Fibroblast of the aortic adventitia (primary cell): ENCODE measurements at regions not wholly inside any gene's neighbourhood (a gene's known extent, or its start where the extent isn't known, plus 50 kb on each side); places are given as distances from the start of the nearest gene placed in this dataset.

Source experiments
- DNase-seq: peaks from one replicate; pipeline ENCODE4 v3.0.0-alpha.2; 2010; ENCODE audit warnings: low read depth
- H3K4me3 ChIP-seq: 2 replicates; pipeline ENCODE4 v1.5.1; 2011; ENCODE audit warnings: low read depth, mild to moderate bottlenecking, control low read depth, low read length, moderate library complexity
- TF ChIP-seq, protein P1 (sequence below): IDR thresholded peaks from 2 replicates; pipeline ENCODE4 v1.5.1; 2011; ENCODE audit warnings: mild to moderate bottlenecking, low read length, control low read depth, inconsistent platforms; ENCODE audit not compliant: insufficient read depth

DNA sequence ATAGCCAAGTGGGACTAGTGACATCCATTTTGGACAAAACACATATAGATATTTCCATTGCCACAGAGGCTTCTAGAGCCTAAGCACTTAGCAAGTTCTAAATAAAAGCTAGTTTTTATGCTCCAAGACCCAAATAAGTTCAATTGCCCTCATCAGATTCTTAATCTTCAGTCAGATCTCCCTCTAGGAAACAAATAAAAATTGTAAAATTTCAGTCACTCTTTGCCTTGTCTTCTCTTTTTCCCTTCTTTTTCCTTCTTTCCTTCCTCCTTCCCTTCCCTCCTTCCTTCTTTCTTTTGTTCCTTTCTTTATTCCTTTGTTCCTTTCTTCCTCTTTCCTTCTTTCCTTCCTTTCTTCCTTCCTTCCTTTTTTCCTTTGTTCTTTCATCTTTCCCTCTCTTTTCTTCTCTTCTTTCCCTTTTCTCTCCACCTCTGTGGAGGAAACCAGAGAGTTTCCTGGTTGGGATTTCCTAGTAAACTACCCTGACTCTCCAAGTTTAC is 68.8 kb upstream of the GADL1 start:
- TF ChIP-seq, protein P1, sequence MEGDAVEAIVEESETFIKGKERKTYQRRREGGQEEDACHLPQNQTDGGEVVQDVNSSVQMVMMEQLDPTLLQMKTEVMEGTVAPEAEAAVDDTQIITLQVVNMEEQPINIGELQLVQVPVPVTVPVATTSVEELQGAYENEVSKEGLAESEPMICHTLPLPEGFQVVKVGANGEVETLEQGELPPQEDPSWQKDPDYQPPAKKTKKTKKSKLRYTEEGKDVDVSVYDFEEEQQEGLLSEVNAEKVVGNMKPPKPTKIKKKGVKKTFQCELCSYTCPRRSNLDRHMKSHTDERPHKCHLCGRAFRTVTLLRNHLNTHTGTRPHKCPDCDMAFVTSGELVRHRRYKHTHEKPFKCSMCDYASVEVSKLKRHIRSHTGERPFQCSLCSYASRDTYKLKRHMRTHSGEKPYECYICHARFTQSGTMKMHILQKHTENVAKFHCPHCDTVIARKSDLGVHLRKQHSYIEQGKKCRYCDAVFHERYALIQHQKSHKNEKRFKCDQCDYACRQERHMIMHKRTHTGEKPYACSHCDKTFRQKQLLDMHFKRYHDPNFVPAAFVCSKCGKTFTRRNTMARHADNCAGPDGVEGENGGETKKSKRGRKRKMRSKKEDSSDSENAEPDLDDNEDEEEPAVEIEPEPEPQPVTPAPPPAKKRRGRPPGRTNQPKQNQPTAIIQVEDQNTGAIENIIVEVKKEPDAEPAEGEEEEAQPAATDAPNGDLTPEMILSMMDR = no peak
- no peak for DNase-seq
- no peak overlapping the region for H3K4me3 ChIP-seq

DNA sequence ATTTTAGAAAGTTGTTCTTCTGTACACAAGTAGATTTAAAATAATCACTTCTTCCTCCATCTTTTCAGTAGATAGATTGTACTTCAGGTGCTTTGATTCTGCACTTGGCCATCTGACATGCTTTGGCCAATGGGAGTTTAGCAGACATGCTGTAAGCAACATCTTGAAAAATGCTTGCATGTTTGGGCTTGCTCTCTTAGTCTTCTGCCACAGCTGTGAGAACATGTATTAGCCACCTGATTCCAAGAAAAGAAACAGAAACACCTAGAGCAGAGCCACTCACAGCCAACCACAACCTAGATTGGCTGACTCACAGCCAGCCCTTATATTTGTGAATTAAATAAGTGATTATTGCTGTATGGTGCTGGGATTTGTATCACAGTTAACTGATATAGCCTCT is 70.2 kb upstream of the GADL1 start:
- no peak overlapping the region for H3K4me3 ChIP-seq
- TF ChIP-seq, protein P1 = no peak
- DNase-seq = no peak

DNA sequence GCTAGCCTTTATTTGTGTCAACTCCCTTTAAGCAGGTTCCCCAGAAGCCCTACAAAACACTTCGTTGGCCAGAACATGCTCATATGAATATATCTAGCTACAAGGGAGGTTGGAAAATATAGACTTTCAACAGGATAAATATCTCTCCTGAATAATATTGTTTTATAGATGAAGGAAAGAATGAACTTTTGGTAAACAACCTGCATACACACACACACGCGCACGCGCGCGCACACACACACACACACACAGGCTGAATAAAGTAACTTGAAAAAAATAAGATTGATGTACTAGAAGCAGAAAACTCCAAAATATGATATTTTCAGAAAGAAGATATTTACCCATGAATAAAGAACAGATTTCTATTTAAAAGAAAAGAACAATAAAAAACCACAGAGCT is 72.4 kb upstream of the GADL1 start:
- no peak overlapping the region for H3K4me3 ChIP-seq
- no peak for DNase-seq
- TF ChIP-seq, protein P1 = no peak

DNA sequence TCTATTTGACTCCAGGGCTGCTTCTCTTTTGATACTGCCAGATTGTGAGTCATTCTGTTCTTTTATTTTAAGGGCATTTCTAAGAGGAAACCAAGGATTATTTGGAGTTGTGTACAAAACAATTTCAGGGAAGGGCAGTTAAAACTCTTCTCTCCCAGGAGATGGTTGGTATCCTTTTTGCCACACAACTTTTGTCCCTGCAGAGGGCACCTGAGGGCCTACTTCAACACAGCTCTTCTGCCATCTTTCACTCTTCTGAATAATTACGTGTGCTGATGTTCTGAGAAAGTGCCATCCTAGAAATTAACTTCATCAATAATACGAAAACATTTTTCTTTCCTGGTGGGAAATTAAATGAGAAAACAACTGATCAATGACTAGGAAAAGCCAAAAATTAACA is 75.7 kb upstream of the GADL1 start:
- DNase-seq = peak; percentile 11
- H3K4me3 ChIP-seq = no peak overlapping the region
- TF ChIP-seq, protein P1 = peak; percentile 20

DNA sequence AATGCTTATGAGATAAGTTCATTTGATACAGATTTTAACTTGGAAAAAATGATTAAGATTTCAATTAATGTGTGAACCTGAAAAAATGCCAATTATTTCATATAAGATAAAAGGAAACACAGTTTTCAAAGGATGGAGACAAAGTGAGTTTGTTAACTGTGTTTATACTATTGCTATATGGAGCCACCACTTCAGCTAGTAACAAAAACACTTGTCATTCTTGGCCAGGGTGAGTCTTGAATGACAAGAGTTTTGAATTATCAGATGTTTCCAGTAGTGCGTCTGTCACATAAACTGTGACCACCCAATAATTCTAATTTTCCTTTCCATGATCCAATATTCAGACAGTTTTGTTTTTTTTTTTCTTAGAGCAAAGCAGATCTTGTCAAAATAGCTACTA is 78.0 kb upstream of the GADL1 start:
- TF ChIP-seq, protein P1 = no peak

DNA sequence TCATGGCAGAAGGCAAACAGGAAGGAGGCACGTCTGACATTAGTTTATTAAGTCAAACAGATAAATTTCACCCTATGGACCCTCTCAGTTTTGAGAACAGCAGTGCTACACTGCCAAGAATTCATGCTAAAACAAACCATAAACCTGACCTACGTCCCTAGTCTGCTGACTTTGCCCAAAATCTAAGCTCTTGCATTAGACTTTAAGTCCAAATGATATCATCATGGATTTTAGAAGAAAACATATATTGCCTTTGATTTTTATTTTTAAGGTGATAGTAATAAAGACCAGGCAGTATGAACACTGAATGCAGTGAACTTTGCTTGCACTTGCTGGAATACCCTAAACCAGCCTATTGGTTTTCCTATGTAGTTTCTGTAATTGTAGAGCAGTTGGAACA is 79.6 kb upstream of the GADL1 start:
- TF ChIP-seq, protein P1 = no peak
- no peak overlapping the region for H3K4me3 ChIP-seq
- DNase-seq = no peak

More for the DNA sequence above, 78.0 kb upstream of the GADL1 start:
- H3K4me3 ChIP-seq = no peak overlapping the region
- DNase-seq = no peak

DNA sequence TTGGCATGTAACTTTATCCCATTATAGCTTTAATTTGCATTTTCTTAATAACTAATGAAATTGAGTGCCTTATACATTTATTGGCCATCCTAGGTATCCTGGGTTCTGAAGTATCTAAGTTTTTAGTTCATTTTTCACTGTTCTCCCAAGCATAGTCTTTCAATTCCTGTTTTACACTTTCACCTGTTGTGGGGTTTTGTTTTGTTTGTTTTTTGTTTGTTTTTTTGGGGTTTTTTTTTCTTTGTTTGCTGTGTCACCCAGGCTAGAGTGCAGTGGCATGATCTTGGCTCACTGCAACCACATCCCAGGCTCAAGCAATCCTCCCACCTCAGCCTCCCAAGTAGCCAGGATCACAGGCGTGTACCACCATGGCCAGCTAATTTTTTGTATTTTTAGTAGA is 83.1 kb upstream of the GADL1 start:
- no peak for DNase-seq
- no peak overlapping the region for H3K4me3 ChIP-seq
- TF ChIP-seq, protein P1 = no peak
